Activated CD8-positive, alpha-beta T cell treated with anti-CD3 and anti-CD28 coated beads for 36 hours (primary cell): ENCODE measurements at regions not wholly inside any gene's neighbourhood (a gene's known extent, or its start where the extent isn't known, plus 50 kb on each side); places are given as distances from the start of the nearest gene placed in this dataset.

ENCODE experiments used
- ATAC-seq: fragments of 200-7000 bp; cut with Tn5 transposase; one replicate; pipeline ENCODE4 v1.10.0; 2021; ENCODE audit warnings: mild to moderate bottlenecking, moderate library complexity
- CTCF ChIA-PET: fragments of 350-600 bp; sonication (Branson Sonifier 250); formaldehyde crosslinking; loops from one replicate; lab custom pipeline; 2021; ENCODE audit warnings: antibody characterized with exemption; lab: Charles Lee
- POLR2A ChIA-PET: fragments of 350-600 bp; sonication (Branson Sonifier 250); formaldehyde crosslinking; loops from one replicate; lab custom pipeline; 2021; ENCODE audit warnings: antibody characterized with exemption; lab: Charles Lee
- DNase-seq: peaks from one replicate; pipeline ENCODE4 v3.0.0-alpha.2; 2020
- H3K27ac Mint-ChIP-seq: one replicate; pipeline ENCODE4 v1.8.0; 2021; ENCODE audit warnings: mild to moderate bottlenecking, mixed read lengths
- H3K27me3 Mint-ChIP-seq: one replicate; pipeline ENCODE4 v1.8.0; 2021; ENCODE audit warnings: mixed read lengths
- H3K36me3 Mint-ChIP-seq: one replicate; pipeline ENCODE4 v1.8.0; 2021; ENCODE audit warnings: low read depth, mixed read lengths
- H3K4me1 Mint-ChIP-seq: one replicate; pipeline ENCODE4 v1.8.0; 2021; ENCODE audit warnings: low read depth, mixed read lengths
- H3K4me3 Mint-ChIP-seq: one replicate; pipeline ENCODE4 v1.8.0; 2021; ENCODE audit warnings: mild to moderate bottlenecking, moderate library complexity, mixed read lengths
- H3K9me3 Mint-ChIP-seq: one replicate; pipeline ENCODE4 v1.8.0; 2021; ENCODE audit warnings: mixed read lengths
- CTCF ChIP-seq: fragments of 200-600 bp; IDR thresholded peaks from one replicate; pipeline ENCODE4 v1.8.0; 2022; ENCODE audit warnings: antibody characterized with exemption, mild to moderate bottlenecking
- intact Hi-C: fragments of 100-400 bp; cut with micrococcal nuclease; formaldehyde crosslinking; loops from one replicate; pipeline ENCODE4 v1.10.0; 2022

- H3K27me3 Mint-ChIP-seq, result no peaks in the 10 kb centered on the region
- no peak for TF ChIP-seq CTCF
- H3K4me1 Mint-ChIP-seq, result peaks cover 33% of the 10 kb centered on the region
- H3K9me3 Mint-ChIP-seq, result peaks cover 12% of the 10 kb centered on the region
- intact Hi-C loops, result no loop called here
- peak; percentile 64 for ATAC-seq
- H3K27ac Mint-ChIP-seq, result no peak overlapping the region
- H3K36me3 Mint-ChIP-seq, result peaks cover 17% of the 10 kb centered on the region
- no peak overlapping the region for H3K4me3 Mint-ChIP-seq
- ChIA-PET CTCF (interaction anchor here (1.1 to 1.4 kb wide), 2 partner anchors 23 to 89 kb away, joined by 3 read pairs; no protein-coding TSS in a partner anchor), POLR2A (interaction anchor here (1.1 to 5.6 kb wide), 3 partner anchors 8 to 13 kb away, joined by 3 to 25 read pairs (median 7); no protein-coding TSS in a partner anchor)
- DNase-seq, result no peak
Observed at GRCh38 chr14:50015716-50016115, 100.7 kb downstream of the VCPKMT start.

- intact Hi-C loops, result no loop called here
- no peak overlapping the region for H3K4me3 Mint-ChIP-seq
- H3K27me3 Mint-ChIP-seq, result no peaks in the 10 kb centered on the region
- peaks cover 19% of the 10 kb centered on the region for H3K9me3 Mint-ChIP-seq
- DNase-seq (no peak), ATAC-seq (no peak)
- TF ChIP-seq CTCF, result no peak
- ChIA-PET CTCF (interaction anchor here (0.6 to 2.1 kb wide), 7 partner anchors 8 to 166 kb away, joined by 3 to 6 read pairs (median 5); partner anchors contain the start of gene NEMF), POLR2A (interaction anchor here (0.9 to 5.6 kb wide), 5 partner anchors 11 to 77 kb away, joined by 3 to 25 read pairs (median 5); no protein-coding TSS in a partner anchor)
- peaks cover 28% of the 10 kb centered on the region for H3K36me3 Mint-ChIP-seq
- no peak overlapping the region for H3K27ac Mint-ChIP-seq
- H3K4me1 Mint-ChIP-seq, result peaks cover 45% of the 10 kb centered on the region
Observed at GRCh38 chr14:50018201-50018932, 98.0 kb downstream of the VCPKMT start.

- DNase-seq, result no peak
- ATAC-seq, result no peak
- H3K27ac Mint-ChIP-seq, result no peak overlapping the region
- peaks cover 19% of the 10 kb centered on the region for H3K9me3 Mint-ChIP-seq
- ChIA-PET CTCF (interaction anchor here (0.6 to 2.0 kb wide), 5 partner anchors 9 to 166 kb away, joined by 3 to 6 read pairs (median 3); partner anchors contain the start of gene NEMF), POLR2A (interaction anchor here (0.5 to 5.6 kb wide), 4 partner anchors 16 to 77 kb away, joined by 3 to 25 read pairs (median 4); no protein-coding TSS in a partner anchor)
- no peak overlapping the region for H3K4me3 Mint-ChIP-seq
- no peaks in the 10 kb centered on the region for H3K27me3 Mint-ChIP-seq
- H3K36me3 Mint-ChIP-seq, result peaks cover 31% of the 10 kb centered on the region
- TF ChIP-seq CTCF, result no peak
- H3K4me1 Mint-ChIP-seq, result peaks cover 45% of the 10 kb centered on the region
- intact Hi-C loops, result no loop called here
Observed at GRCh38 chr14:50018933-50019210, 97.5 kb downstream of the VCPKMT start.

- Mint-ChIP-seq H3K27ac (no peak overlapping the region), H3K27me3 (no peaks in the 10 kb centered on the region), H3K4me3 (no peak overlapping the region), H3K9me3 (peaks cover 19% of the 10 kb centered on the region), H3K4me1 (peaks cover 44% of the 10 kb centered on the region), H3K36me3 (peaks cover 34% of the 10 kb centered on the region)
- POLR2A ChIA-PET, result interaction anchor here (5.6 kb wide), 1 partner anchor 18 kb away, joined by 25 read pairs; no protein-coding TSS in a partner anchor
- no peak for DNase-seq
- intact Hi-C loops, result no loop called here
- no peak for ATAC-seq
- no peak for TF ChIP-seq CTCF
- CTCF ChIA-PET, result interaction anchor here (0.8 to 1.5 kb wide), 2 partner anchors 18 to 158 kb away, joined by 4 to 6 read pairs; no protein-coding TSS in a partner anchor
Observed at GRCh38 chr14:50020184-50020583, 96.2 kb downstream of the VCPKMT start.

GRCh38 chr14:50020799-50021198 lies 95.6 kb downstream of the VCPKMT start:
- no peak for DNase-seq
- peaks cover 40% of the 10 kb centered on the region for H3K36me3 Mint-ChIP-seq

More at GRCh38 chr14:50020799-50021198, 95.6 kb downstream of the VCPKMT start:
- H3K27ac Mint-ChIP-seq, result no peak overlapping the region
- no peaks in the 10 kb centered on the region for H3K27me3 Mint-ChIP-seq
- H3K4me1 Mint-ChIP-seq, result peaks cover 41% of the 10 kb centered on the region
- TF ChIP-seq CTCF, result no peak
- ChIA-PET CTCF (no interaction called here), POLR2A (interaction anchor here (5.6 kb wide), 1 partner anchor 18 kb away, joined by 25 read pairs; no protein-coding TSS in a partner anchor)
- intact Hi-C loops, result no loop called here
- peaks cover 26% of the 10 kb centered on the region for H3K9me3 Mint-ChIP-seq
- H3K4me3 Mint-ChIP-seq, result no peak overlapping the region
- no peak for ATAC-seq
